HAP-1 (cell line): ENCODE measurements at regions not wholly inside any gene's neighbourhood (a gene's known extent, or its start where the extent isn't known, plus 50 kb on each side); places are given as distances from the start of the nearest gene placed in this dataset.
A peak's percentile ranks its signal among the peaks of the same experiment; 100 is the strongest.

ENCODE experiments used
- DNase-seq, 2 experiments: peaks; one replicate each; pipeline ENCODE4 v3.0.0-alpha.2; 2016 to 2020; ENCODE audit warnings: low spot score in 2 of 2
- H3K27me3 ChIP-seq: fragments of 250-450 bp; sonication (Bioruptor Pico); 2 replicates; pipeline ENCODE4 v1.5.1; 2020; ENCODE audit warnings: low read depth, mild to moderate bottlenecking, moderate library complexity
- H3K36me3 ChIP-seq: fragments of 250-450 bp; sonication (Bioruptor Pico); replicated peaks from 2 replicates; pipeline ENCODE4 v1.5.1; 2020; ENCODE audit warnings: mild to moderate bottlenecking
- H3K4me1 ChIP-seq: fragments of 250-450 bp; sonication (Bioruptor Pico); 2 replicates; pipeline ENCODE4 v1.5.1; 2020; ENCODE audit warnings: mild to moderate bottlenecking
- H3K4me3 ChIP-seq: fragments of 250-450 bp; sonication (Bioruptor Pico); 2 replicates; pipeline ENCODE4 v1.5.1; 2020; ENCODE audit warnings: mild to moderate bottlenecking, moderate library complexity
- H3K9me3 ChIP-seq: fragments of 250-450 bp; sonication (Bioruptor Pico); 2 replicates; pipeline ENCODE4 v1.5.1; 2020; ENCODE audit warnings: mild to moderate bottlenecking, moderate library complexity
- in situ Hi-C: fragments of 300-500 bp; cut with MboI; formaldehyde crosslinking; loops from 3 replicates; pipeline ENCODE4 v1.14.3; 2020; ENCODE audit warnings: low sequenced_read_pairs, inconsistent platforms, mixed read lengths

DNA sequence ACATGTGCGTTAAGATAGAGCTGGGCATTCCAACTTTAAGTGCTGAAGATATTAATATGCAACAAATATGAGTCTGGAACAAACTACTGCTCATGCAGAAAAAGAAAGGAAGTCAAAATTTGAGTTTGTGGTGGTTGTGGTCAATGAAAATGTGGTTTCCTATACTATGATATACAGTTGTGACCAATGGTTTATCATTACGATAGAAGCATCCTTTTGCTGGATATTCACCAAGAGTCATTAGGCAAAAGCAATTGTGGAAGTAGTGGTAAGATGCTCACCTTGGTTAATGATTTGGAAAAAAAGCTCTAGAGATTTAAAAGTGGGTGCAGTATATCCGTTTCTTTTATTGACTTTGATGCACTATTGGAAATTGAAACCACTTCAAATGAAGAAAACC, 1007.0 kb downstream of the NR2F1-AS1 start:
- DNase-seq: no peak
- no peaks in the 10 kb centered on the region for H3K4me1 ChIP-seq
- in situ Hi-C loops: no loop called here
- H3K27me3 ChIP-seq: no peaks in the 10 kb centered on the region; the same call in 1 of the 2 replicates
- H3K9me3 ChIP-seq: no peaks in the 10 kb centered on the region
- no peak overlapping the region for H3K4me3 ChIP-seq
- no peaks in the 10 kb centered on the region for H3K36me3 ChIP-seq

DNA sequence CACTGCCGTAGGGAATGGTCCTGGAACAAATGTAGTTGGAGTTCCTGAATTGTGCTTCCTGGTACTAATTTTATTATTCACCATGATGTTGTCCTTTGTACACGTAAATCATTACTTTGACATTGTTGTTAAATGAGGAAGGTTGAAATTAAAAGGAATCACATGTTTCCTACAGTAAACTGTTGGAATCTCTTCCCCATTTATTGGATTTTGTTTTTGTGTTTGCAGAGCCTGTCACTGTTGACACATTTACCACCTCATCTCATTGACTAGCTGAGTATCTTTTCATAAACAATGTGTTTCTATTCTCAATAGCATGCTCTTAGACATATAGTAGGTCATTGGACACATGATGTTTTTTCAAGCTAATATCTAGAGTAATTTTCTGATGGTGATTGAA, 1012.5 kb downstream of the NR2F1-AS1 start:
- H3K4me1 ChIP-seq: 0 out of 2 replicates have a peak, but pooled peaks cover 6% of the 10 kb centered on the region
- in situ Hi-C loops: no loop called here
- no peak overlapping the region for H3K4me3 ChIP-seq
- no peak for DNase-seq
- no peaks in the 10 kb centered on the region for H3K9me3 ChIP-seq
- H3K27me3 ChIP-seq: peaks cover 11% of the 10 kb centered on the region
- no peaks in the 10 kb centered on the region for H3K36me3 ChIP-seq

DNA sequence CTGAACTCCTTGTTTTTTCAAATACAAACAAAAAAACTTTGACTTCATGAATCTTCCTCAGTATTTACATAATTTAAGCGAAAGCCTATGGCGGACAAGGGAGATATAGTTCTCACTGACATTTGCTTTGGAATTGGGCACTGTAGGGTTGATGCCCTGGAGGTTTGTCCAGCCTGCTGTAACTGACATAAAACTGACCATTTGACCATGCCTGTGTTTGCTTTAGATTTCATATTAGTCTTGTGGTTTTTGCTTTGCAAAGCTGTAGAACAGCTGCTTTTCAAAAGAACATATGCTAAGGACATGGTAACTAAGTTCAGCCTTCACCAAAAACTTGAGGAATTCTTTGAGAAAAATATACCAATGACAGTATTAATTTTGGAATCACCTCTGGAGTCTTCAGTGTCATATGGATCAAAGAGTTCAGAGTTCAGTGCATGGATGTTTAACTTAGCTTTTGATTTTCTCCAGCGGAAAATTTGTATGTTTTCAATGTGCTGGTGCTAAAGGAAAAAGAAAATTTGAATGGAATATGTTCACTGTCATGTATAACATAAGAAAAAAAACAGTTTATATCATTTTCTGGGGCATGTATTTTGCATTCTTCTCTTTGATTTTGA, 1013.1 kb downstream of the NR2F1-AS1 start:
- no peak for DNase-seq
- no peaks in the 10 kb centered on the region for H3K36me3 ChIP-seq
- no peak overlapping the region for H3K4me3 ChIP-seq
- no peaks in the 10 kb centered on the region for H3K9me3 ChIP-seq
- peaks cover 15% of the 10 kb centered on the region for H3K27me3 ChIP-seq
- in situ Hi-C loops: no loop called here
- H3K4me1 ChIP-seq: 0 out of 2 replicates have a peak, but pooled peaks cover 6% of the 10 kb centered on the region

DNA sequence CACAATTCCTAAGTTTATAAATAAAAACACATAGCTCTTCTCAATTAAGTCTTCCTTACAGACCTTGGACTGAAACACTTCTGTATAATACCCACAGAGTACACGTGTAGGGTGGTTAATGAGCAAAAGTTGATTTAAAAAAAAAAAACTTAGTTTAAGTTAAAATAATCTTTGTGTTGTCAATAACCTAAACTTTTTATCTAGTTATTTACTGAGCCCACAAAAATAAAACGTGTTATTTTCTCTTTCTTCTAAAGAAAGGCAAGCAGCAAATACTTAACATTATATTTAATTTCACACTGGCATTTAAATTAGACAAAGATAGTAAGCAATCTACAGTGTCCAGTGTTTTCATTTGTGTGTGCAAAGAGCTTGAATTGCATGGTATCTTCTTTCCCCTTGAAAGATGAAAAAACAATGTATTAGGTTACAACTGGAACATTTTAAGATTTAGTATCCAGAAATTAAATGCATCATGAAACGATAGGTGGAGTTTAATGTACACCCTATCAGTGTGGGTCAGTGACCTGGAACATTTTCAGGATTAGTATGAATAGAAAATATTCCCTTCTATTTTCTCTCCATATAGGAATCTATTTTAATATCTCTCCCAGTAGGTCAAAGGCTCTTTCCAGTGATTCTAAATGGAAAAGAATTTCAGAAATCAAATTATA, 1014.8 kb downstream of the NR2F1-AS1 start:
- H3K4me3 ChIP-seq: no peak overlapping the region
- H3K9me3 ChIP-seq: no peaks in the 10 kb centered on the region
- DNase-seq: no peak
- H3K36me3 ChIP-seq: no peaks in the 10 kb centered on the region
- in situ Hi-C loops: no loop called here
- peaks cover 9% of the 10 kb centered on the region for H3K4me1 ChIP-seq
- H3K27me3 ChIP-seq: peaks cover 17% of the 10 kb centered on the region

DNA sequence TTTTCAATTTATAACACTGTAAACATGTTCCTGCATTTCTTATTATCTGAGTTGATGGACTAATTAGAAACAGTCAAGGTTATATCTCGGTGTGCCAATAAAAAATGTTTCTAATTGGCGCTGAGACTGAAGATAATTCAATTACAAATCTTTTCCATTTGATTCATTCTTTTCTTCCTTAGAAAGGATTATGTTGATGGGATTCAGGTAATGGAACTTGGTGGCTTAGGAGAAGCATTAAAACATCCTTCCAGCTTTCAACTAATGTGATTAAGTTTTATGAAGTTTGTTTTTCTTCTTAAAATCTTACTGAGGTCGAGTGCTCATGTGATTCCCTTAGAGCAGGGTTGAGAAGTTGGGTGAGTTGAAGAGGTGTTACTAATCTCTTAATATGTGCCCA, 1015.3 kb downstream of the NR2F1-AS1 start:
- Histone ChIP-seq H3K9me3 (no peaks in the 10 kb centered on the region), H3K36me3 (no peaks in the 10 kb centered on the region), H3K4me3 (no peak overlapping the region), H3K27me3 (peaks cover 17% of the 10 kb centered on the region), H3K4me1 (peaks cover 14% of the 10 kb centered on the region)
- in situ Hi-C loops: no loop called here
- peak; percentile 18 to 93 for DNase-seq

DNA sequence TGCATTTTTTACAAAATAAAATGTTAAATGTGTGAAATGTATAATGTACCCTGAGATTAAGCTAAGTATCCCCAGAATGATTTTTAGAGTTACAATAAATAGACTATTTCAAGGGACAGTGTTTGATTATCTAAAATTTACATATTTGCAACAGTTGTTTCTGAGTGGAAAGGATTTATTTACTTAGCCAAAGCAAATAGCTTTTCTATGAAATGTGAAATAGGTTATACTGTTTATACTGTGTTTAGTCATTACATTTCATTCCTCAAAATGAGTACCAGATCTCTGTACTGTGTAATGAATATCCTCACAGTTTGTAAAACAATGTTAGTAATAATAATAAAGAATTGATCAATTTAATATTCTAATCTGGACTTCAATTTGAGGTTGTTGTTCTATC, 1019.0 kb downstream of the NR2F1-AS1 start:
- Histone ChIP-seq H3K4me3 (no peak overlapping the region), H3K36me3 (no peaks in the 10 kb centered on the region), H3K4me1 (peaks cover 19% of the 10 kb centered on the region), H3K9me3 (no peaks in the 10 kb centered on the region), H3K27me3 (peaks cover 10% of the 10 kb centered on the region)
- in situ Hi-C loops: no loop called here
- DNase-seq: no peak

DNA sequence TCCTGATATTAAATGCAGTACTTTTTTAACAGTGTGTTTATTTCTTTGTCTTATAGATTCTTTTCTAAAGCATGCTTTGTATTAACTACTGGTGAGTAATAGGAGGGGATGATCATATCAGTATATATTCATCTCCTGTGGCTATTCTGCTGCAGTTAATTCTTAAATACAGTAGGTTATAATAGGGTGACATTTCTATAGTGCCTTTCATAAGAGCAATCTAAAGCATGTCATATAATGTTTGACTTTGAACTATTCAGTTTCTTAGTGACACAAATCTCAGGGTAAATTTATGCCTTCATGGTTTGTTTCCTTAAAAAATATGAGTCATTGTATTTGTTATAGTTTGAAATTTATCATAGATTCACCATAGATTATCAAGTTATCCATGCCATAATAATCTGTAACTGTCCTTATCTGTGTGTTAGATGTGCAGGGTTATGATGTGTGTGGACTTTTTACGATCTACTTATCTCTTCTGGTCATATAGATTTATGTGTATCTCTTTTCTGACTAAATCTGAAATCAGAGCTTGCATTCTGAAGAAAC, 1019.5 kb downstream of the NR2F1-AS1 start:
- DNase-seq: no peak
- no peaks in the 10 kb centered on the region for H3K9me3 ChIP-seq
- no peak overlapping the region for H3K4me3 ChIP-seq
- no peaks in the 10 kb centered on the region for H3K36me3 ChIP-seq
- in situ Hi-C loops: no loop called here
- peaks cover 6% of the 10 kb centered on the region; the same call in 1 of the 2 replicates for H3K27me3 ChIP-seq
- peaks cover 19% of the 10 kb centered on the region for H3K4me1 ChIP-seq

DNA sequence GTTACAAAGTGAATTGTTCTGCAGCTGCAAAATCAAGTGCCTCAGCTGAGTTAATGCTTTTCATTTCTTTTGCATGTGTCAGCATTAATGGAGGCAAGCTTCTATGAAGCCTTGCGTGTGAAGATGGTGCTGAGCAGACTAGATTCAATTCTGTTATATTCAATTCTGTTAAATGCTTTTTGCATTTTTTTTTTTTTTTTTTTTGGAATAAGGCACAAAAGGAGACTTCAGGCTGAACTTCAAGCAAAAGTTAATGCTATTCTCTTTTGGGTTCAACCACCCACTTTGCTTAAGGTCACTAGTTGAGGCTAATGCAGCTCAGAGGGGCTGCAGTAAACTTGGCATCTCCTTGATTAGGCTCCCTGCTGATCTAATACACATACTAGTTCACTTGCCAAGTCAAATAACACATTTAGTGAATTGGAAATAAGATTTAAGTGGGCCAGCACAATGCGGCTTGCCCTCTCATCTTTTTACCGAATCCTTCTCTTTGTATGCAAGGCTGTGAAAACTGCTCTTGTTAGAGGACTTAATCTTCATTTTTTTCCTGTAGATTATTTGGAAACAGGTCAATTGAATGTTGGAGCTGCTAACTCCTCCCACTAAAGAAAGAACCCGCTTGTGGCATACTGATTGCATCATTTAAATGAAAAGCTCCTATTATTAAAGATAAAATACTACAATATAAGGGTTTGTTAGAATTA, 1020.2 kb downstream of the NR2F1-AS1 start:
- H3K9me3 ChIP-seq: no peaks in the 10 kb centered on the region
- H3K36me3 ChIP-seq: no peaks in the 10 kb centered on the region
- H3K4me1 ChIP-seq: peaks cover 17% of the 10 kb centered on the region
- H3K4me3 ChIP-seq: no peak overlapping the region
- peaks cover 6% of the 10 kb centered on the region; the same call in 1 of the 2 replicates for H3K27me3 ChIP-seq
- in situ Hi-C loops: no loop called here
- peak; percentile 16 to 41 for DNase-seq

DNA sequence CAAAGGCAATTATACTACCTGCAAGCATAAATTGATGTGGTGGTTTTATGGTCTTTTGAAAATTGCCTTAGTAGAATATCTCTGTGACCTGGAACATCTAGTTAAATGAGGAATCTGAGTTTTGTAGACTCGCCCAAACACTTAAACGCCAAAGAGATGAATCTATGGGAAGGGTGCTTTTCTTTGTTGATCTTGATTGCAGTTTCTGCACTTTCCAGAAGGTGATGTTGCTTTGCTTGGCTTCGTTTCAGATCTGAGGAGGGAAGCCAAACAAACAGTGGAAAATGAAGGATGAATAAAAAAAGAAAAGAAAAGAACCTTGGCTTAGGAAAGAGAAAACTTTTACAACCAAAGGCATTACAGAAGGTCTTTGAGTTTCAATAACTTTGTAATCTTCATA, 1021.2 kb downstream of the NR2F1-AS1 start:
- no peaks in the 10 kb centered on the region for H3K9me3 ChIP-seq
- H3K4me3 ChIP-seq: no peak overlapping the region
- DNase-seq: peak in 1 of 2 experiments; percentile 18
- in situ Hi-C loops: no loop called here
- H3K27me3 ChIP-seq: peaks cover 6% of the 10 kb centered on the region; the same call in 1 of the 2 replicates
- H3K4me1 ChIP-seq: peaks cover 14% of the 10 kb centered on the region
- no peaks in the 10 kb centered on the region for H3K36me3 ChIP-seq

DNA sequence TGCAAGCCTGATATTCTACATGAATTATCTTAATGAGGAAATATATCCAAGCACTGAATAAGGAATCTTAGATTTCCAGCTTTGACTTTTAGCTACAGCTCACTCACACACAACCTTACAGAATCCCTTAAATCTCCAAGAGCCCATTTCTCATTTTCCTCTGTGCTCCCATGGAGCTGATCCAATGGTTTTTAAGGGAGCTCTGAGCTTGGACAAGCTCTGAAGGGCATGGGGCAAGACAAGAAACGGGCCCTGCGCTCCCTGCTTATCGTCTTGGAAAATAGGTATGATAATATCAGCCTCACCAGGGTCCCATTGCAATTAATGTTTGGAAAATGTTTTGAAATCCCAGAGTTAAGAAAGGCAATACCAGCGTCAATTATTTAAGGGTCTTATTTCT, 1021.7 kb downstream of the NR2F1-AS1 start:
- Histone ChIP-seq H3K4me3 (no peak overlapping the region), H3K4me1 (peaks cover 14% of the 10 kb centered on the region), H3K27me3 (peaks cover 6% of the 10 kb centered on the region; the same call in 1 of the 2 replicates), H3K36me3 (no peaks in the 10 kb centered on the region), H3K9me3 (no peaks in the 10 kb centered on the region)
- in situ Hi-C loops: no loop called here
- no peak for DNase-seq

DNA sequence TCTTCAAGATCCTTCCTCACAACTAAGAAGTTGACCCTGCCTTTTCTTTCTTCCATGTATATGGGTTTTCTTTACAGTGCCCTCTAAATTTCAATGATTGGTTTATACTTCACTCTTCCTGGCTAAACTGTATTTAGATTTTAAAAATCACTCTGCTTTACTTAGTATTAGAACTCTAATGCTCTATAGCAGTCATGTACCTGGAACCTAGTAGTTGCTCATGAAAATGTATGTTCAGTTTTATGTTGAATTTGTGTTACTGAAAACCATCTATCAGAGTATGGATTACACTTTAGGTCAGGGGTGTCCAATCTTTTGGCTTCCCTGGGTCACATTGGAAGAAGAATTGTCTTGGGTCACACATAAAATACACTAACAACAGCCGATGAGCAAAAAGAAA, 1024.3 kb downstream of the NR2F1-AS1 start:
- H3K36me3 ChIP-seq: no peaks in the 10 kb centered on the region
- no peaks in the 10 kb centered on the region for H3K9me3 ChIP-seq
- H3K4me1 ChIP-seq: peaks cover 14% of the 10 kb centered on the region
- in situ Hi-C loops: no loop called here
- no peak overlapping the region for H3K4me3 ChIP-seq
- no peak for DNase-seq
- no peaks in the 10 kb centered on the region for H3K27me3 ChIP-seq

DNA sequence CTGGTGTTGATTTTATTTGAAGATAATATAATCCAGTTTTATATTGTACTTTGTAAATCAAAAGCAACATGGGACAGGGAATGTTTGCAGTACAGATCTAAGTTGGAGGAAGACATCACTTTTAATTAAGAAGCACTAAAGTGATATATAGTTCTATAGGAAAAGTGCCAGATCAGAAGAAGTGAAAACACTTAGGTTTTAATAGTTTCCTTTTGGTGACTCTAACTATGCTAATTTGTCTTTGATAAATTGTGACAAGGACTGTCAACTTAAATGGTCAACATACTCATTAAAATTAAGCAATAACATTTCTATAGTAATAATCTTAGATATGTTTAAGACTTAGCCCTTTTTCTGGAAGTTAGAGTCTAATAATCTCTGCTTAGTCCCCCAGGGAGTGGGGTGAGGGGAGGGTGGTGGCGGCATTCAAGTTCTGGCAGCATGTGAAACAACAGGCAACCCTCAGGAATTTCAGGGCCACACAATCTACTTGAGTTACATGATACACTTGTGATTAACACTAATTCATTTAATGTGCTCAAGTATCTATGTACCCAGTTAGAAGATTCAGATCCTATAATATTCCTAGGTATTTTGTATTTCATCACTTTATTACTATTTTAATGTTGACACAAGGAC, 1026.5 kb downstream of the NR2F1-AS1 start:
- Histone ChIP-seq H3K9me3 (no peaks in the 10 kb centered on the region), H3K4me3 (no peak overlapping the region), H3K27me3 (no peaks in the 10 kb centered on the region), H3K36me3 (no peaks in the 10 kb centered on the region), H3K4me1 (peaks cover 7% of the 10 kb centered on the region; the same call in 1 of the 2 replicates)
- in situ Hi-C loops: no loop called here
- DNase-seq: no peak

DNA sequence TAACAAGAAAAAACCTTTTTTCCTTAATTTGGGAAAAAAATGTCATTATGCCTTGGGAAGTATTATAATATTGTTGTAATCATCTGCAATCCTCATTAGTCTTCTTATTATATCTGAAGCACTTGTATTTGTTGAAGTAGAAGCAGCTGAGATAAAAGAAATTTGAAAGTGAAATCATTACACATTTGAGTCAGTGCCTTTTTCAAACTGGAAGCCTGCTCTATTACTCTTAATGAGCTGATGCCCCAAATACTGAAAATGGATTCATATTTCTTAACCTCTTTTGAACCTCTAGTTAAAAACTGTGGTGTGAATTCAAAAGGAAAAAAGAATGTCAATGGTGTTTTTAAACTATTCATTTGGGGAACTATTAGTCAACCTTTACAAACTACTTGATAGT, 1027.7 kb downstream of the NR2F1-AS1 start:
- Histone ChIP-seq H3K36me3 (no peaks in the 10 kb centered on the region), H3K9me3 (no peaks in the 10 kb centered on the region), H3K4me3 (no peak overlapping the region), H3K27me3 (no peaks in the 10 kb centered on the region), H3K4me1 (peaks cover 12% of the 10 kb centered on the region; the same call in 1 of the 2 replicates)
- DNase-seq: no peak
- in situ Hi-C loops: no loop called here
